ENCODE measurements at regions not wholly inside any gene's neighbourhood (a gene's known extent, or its start where the extent isn't known, plus 50 kb on each side); places are given as distances from the start of the nearest gene placed in this dataset.

GRCh38 chr22:27650985-27651384 lies 150.6 kb downstream of the MN1 start:
- no peak for ATAC-seq (ENCODE audit: low FRiP score)
- no peak for TF ChIP-seq CTCF (IDR thresholded peaks at IDR 0.05)

DNA sequence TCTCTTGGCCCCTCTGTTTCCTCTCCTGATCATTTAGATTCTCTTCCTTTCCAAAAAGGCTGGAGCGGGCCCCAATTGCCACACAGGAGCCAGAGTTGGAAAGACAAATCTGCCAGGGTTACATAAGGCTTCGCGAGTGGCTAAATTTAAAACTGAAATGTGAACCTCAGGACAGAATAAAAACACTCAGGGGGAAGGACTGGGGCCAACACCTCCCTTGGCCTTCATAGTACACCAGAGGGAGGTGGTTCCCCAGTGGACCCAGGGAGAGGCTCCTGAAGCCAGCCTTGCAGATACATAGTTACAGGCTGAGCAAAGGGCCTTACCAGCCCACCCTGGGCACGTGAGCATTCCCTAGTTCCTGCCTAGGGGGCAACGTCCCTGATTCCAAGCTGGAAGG lies 150.1 kb downstream of the MN1 start:
- DNase-seq (ENCODE audit: low spot score), result no peak
- TF ChIP-seq CTCF (IDR thresholded peaks at IDR 0.05), result no peak
- no peak for ATAC-seq (ENCODE audit: low FRiP score)

More at GRCh38 chr22:27650985-27651384, 150.6 kb downstream of the MN1 start:
- DNase-seq (ENCODE audit: low spot score), result no peak

GRCh38 chr22:27654546-27655445 lies 146.8 kb downstream of the MN1 start:
- no peak for DNase-seq (ENCODE audit: low spot score)
- TF ChIP-seq CTCF (IDR thresholded peaks at IDR 0.05), result no peak
- ATAC-seq (ENCODE audit: low FRiP score), result no peak

DNA sequence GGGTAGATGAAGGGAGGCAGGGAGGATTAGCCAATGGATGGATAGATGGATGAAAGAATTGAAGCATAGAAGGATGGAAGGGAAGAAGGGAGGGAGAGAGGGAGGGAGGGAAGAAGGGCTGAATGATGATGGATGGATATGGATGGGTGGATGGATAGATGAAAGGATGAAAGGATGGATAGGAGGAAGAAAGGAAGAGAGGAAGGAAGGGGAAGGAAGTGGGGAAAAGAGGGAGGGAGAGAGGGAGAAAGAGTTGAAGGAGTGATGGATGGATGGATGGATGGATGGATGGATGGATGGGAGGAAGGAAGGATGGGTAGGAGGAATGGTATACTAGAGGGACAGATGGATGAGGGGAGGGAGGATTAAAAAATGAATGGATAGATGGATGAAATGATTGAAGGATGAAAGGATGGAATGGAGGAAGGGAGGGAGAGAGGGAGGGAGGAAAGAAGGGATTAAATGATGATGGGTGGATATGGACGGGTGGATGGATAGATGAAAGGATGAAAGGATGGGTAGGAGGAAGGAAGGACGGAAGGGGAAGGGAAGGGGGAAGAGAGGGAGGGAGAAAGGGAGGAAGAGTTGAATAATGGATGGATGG lies 145.9 kb downstream of the MN1 start:
- TF ChIP-seq CTCF (IDR thresholded peaks at IDR 0.05), result no peak
- DNase-seq (ENCODE audit: low spot score), result no peak
- ATAC-seq (ENCODE audit: low FRiP score), result no peak

DNA sequence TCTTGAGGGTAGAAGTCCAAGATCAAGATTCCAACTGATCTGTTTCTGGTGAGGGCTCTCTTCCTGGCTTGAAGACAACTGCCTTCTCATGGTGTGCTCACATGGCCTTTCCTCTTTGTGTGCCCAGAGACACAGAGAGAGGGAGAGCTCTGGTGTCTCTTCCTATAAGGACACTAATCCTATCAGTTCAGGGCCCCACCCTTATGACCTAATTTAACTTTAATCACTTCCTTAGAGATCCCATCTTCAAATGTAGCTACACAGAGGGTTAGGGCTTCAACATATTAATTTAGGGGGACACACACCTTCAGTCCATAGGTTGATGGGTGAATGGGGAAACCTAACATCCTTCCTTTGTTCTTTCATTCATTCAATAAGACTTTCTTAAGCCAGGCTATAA lies 144.6 kb downstream of the MN1 start:
- TF ChIP-seq CTCF (IDR thresholded peaks at IDR 0.05), result no peak
- ATAC-seq (ENCODE audit: low FRiP score) (no peak), DNase-seq (ENCODE audit: low spot score) (no peak)

GRCh38 chr22:27660306-27660705 lies 141.2 kb downstream of the MN1 start:
- DNase-seq (ENCODE audit: low spot score) (no peak), ATAC-seq (ENCODE audit: low FRiP score) (no peak)
- no peak for TF ChIP-seq CTCF (IDR thresholded peaks at IDR 0.05)
